ENCODE measurements at regions not wholly inside any gene's neighbourhood (a gene's known extent, or its start where the extent isn't known, plus 50 kb on each side); places are given as distances from the start of the nearest gene placed in this dataset.

GRCh38 chr5:44543511-44543910, 154.3 kb upstream of the FGF10 start (continued):
- TF ChIP-seq TSHZ2 (CRISPR knock-in tag; IDR thresholded peaks at IDR 0.05) (no peak), ARNTL (CRISPR knock-in tag; IDR thresholded peaks at IDR 0.05; ENCODE audit: borderline replicate concordance, low read depth) (no peak), BACH2 (CRISPR knock-in tag; IDR thresholded peaks at IDR 0.05; ENCODE audit: borderline replicate concordance) (no peak), SNAI2 (CRISPR knock-in tag; IDR thresholded peaks at IDR 0.05) (no peak), ZNF565 (CRISPR knock-in tag; conservative IDR thresholded peaks at IDR 0.05; ENCODE audit: low read depth) (no peak), PPARA (CRISPR knock-in tag; IDR thresholded peaks at IDR 0.05; ENCODE audit: borderline replicate concordance) (no peak), OSR1 (CRISPR knock-in tag; IDR thresholded peaks at IDR 0.05) (no peak), CREB5 (CRISPR knock-in tag; IDR thresholded peaks at IDR 0.05; ENCODE audit: low read depth) (no peak)

GRCh38 chr5:44542470-44542869, 153.2 kb upstream of the FGF10 start:
- TF ChIP-seq RARB (CRISPR knock-in tag; IDR thresholded peaks at IDR 0.05) (no peak), ISL1 (CRISPR knock-in tag; IDR thresholded peaks at IDR 0.05) (peak; percentile 74)
- ATAC-seq: no peak

- no peak for ATAC-seq
- no peak for TF ChIP-seq ZNF70 (CRISPR knock-in tag; IDR thresholded peaks at IDR 0.05)
- TF ChIP-seq SNAI2 (CRISPR knock-in tag; IDR thresholded peaks at IDR 0.05): no peak
- TF ChIP-seq, protein P1, sequence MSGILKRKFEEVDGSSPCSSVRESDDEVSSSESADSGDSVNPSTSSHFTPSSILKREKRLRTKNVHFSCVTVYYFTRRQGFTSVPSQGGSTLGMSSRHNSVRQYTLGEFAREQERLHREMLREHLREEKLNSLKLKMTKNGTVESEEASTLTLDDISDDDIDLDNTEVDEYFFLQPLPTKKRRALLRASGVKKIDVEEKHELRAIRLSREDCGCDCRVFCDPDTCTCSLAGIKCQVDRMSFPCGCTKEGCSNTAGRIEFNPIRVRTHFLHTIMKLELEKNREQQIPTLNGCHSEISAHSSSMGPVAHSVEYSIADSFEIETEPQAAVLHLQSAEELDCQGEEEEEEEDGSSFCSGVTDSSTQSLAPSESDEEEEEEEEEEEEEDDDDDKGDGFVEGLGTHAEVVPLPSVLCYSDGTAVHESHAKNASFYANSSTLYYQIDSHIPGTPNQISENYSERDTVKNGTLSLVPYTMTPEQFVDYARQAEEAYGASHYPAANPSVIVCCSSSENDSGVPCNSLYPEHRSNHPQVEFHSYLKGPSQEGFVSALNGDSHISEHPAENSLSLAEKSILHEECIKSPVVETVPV (CRISPR knock-in tag; IDR thresholded peaks at IDR 0.05): no peak
- no peak for TF ChIP-seq OSR1 (CRISPR knock-in tag; IDR thresholded peaks at IDR 0.05)
- TF ChIP-seq TCF4 (CRISPR knock-in tag; IDR thresholded peaks at IDR 0.05; ENCODE audit: borderline replicate concordance): no peak
- no peak for TF ChIP-seq CREB5 (CRISPR knock-in tag; IDR thresholded peaks at IDR 0.05; ENCODE audit: low read depth)
- no peak for TF ChIP-seq GLIS3 (CRISPR knock-in tag; IDR thresholded peaks at IDR 0.05)
- no peak for TF ChIP-seq PPARA (CRISPR knock-in tag; IDR thresholded peaks at IDR 0.05; ENCODE audit: borderline replicate concordance)
- TF ChIP-seq TOX (CRISPR knock-in tag; IDR thresholded peaks at IDR 0.05; ENCODE audit: borderline replicate concordance): no peak
- TF ChIP-seq ZNF565 (CRISPR knock-in tag; conservative IDR thresholded peaks at IDR 0.05; ENCODE audit: low read depth): no peak
- TF ChIP-seq RARB (CRISPR knock-in tag; IDR thresholded peaks at IDR 0.05): no peak
- TF ChIP-seq CSDC2 (CRISPR knock-in tag; IDR thresholded peaks at IDR 0.05): no peak
- no peak for TF ChIP-seq ZNF8 (CRISPR knock-in tag; IDR thresholded peaks at IDR 0.05)
- no peak for TF ChIP-seq TSHZ2 (CRISPR knock-in tag; IDR thresholded peaks at IDR 0.05)
- TF ChIP-seq BACH2 (CRISPR knock-in tag; IDR thresholded peaks at IDR 0.05; ENCODE audit: borderline replicate concordance): no peak
- TF ChIP-seq ZC3H10 (CRISPR knock-in tag; IDR thresholded peaks at IDR 0.05): no peak
- TF ChIP-seq ESRRG (CRISPR knock-in tag; IDR thresholded peaks at IDR 0.05): no peak
- TF ChIP-seq, protein P2, sequence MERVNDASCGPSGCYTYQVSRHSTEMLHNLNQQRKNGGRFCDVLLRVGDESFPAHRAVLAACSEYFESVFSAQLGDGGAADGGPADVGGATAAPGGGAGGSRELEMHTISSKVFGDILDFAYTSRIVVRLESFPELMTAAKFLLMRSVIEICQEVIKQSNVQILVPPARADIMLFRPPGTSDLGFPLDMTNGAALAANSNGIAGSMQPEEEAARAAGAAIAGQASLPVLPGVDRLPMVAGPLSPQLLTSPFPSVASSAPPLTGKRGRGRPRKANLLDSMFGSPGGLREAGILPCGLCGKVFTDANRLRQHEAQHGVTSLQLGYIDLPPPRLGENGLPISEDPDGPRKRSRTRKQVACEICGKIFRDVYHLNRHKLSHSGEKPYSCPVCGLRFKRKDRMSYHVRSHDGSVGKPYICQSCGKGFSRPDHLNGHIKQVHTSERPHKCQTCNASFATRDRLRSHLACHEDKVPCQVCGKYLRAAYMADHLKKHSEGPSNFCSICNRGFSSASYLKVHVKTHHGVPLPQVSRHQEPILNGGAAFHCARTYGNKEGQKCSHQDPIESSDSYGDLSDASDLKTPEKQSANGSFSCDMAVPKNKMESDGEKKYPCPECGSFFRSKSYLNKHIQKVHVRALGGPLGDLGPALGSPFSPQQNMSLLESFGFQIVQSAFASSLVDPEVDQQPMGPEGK (CRISPR knock-in tag; IDR thresholded peaks at IDR 0.05; ENCODE audit: borderline replicate concordance): no peak
- TF ChIP-seq ZFP30 (CRISPR knock-in tag; IDR thresholded peaks at IDR 0.05): no peak
- no peak for TF ChIP-seq ZFP3 (CRISPR knock-in tag; IDR thresholded peaks at IDR 0.05)
Measured at GRCh38 chr5:44539602-44539919, 150.3 kb upstream of the FGF10 start.
